Activated naive CD4-positive, alpha-beta T cell treated with anti-CD3 and anti-CD28 coated beads, Interleukin-2, amount 10 ng/mL, durations not matched to agents 7 days and 5 days (primary cell): ENCODE measurements at regions not wholly inside any gene's neighbourhood (a gene's known extent, or its start where the extent isn't known, plus 50 kb on each side); places are given as distances from the start of the nearest gene placed in this dataset.
"Not testable (repeated sequence)": the region's sequence is repeated elsewhere in the genome, so short reads cannot be mapped to it uniquely, and the experiment has no call there.

ENCODE experiments used
- CTCF ChIA-PET: fragments of 350-600 bp; sonication (Branson Sonifier 250); formaldehyde crosslinking; loops from one replicate; lab custom pipeline; 2021; ENCODE audit warnings: antibody characterized with exemption; lab: Charles Lee
- DNase-seq: peaks from one replicate; pipeline ENCODE4 v3.0.0-alpha.2; 2020
- H3K27ac Mint-ChIP-seq: one replicate; pipeline ENCODE4 v1.8.0; 2021; ENCODE audit warnings: mild to moderate bottlenecking, moderate library complexity, mixed read lengths
- H3K27me3 Mint-ChIP-seq: one replicate; pipeline ENCODE4 v1.8.0; 2021; ENCODE audit warnings: mild to moderate bottlenecking, mixed read lengths
- H3K36me3 Mint-ChIP-seq: one replicate; pipeline ENCODE4 v1.8.0; 2021; ENCODE audit warnings: mixed read lengths
- H3K4me1 Mint-ChIP-seq: one replicate; pipeline ENCODE4 v1.8.0; 2021; ENCODE audit warnings: mixed read lengths
- H3K4me3 Mint-ChIP-seq: one replicate; pipeline ENCODE4 v1.8.0; 2021; ENCODE audit warnings: mild to moderate bottlenecking, moderate library complexity, mixed read lengths
- H3K9me3 Mint-ChIP-seq: one replicate; pipeline ENCODE4 v1.8.0; 2021; ENCODE audit warnings: mixed read lengths

GRCh38 chr14:22282417-22282816, 306.6 kb downstream of the DAD1 start:
- CTCF ChIA-PET, result no interaction called here
- H3K27ac Mint-ChIP-seq, result no peak overlapping the region
- no peaks in the 10 kb centered on the region for H3K36me3 Mint-ChIP-seq
- H3K4me1 Mint-ChIP-seq, result peaks cover 2% of the 10 kb centered on the region
- no peak for DNase-seq
- no peaks in the 10 kb centered on the region for H3K27me3 Mint-ChIP-seq
- no peak overlapping the region for H3K4me3 Mint-ChIP-seq
- no peaks in the 10 kb centered on the region for H3K9me3 Mint-ChIP-seq

- CTCF ChIA-PET, result interaction anchor here (1.3 kb wide), 1 partner anchor 57 kb away, joined by 3 read pairs; no protein-coding TSS in a partner anchor
- H3K4me3 Mint-ChIP-seq, result peak overlapping the region; percentile 68
- DNase-seq, H3K4me1 Mint-ChIP-seq, H3K9me3 Mint-ChIP-seq, H3K27me3 Mint-ChIP-seq, H3K36me3 Mint-ChIP-seq: not testable (repeated sequence)
- peak overlapping the region; percentile 86 for H3K27ac Mint-ChIP-seq
These were observed 307.6 kb downstream of the DAD1 start for GRCh38 chr14:22281447-22281874.

GRCh38 chr14:22280497-22281316, 308.3 kb downstream of the DAD1 start:
- CTCF ChIA-PET, result interaction anchor here (1.3 kb wide), 1 partner anchor 57 kb away, joined by 3 read pairs; no protein-coding TSS in a partner anchor
- peak overlapping the region; percentile 68 for H3K4me3 Mint-ChIP-seq
- no peaks in the 10 kb centered on the region for H3K36me3 Mint-ChIP-seq
- peak; percentile 23 for DNase-seq
- no peaks in the 10 kb centered on the region for H3K27me3 Mint-ChIP-seq
- H3K4me1 Mint-ChIP-seq, result peaks cover 2% of the 10 kb centered on the region
- H3K27ac Mint-ChIP-seq, result peak overlapping the region; percentile 86
- H3K9me3 Mint-ChIP-seq, result no peaks in the 10 kb centered on the region

- Mint-ChIP-seq H3K4me1 (peaks cover 2% of the 10 kb centered on the region), H3K9me3 (no peaks in the 10 kb centered on the region), H3K27ac (no peak overlapping the region), H3K27me3 (no peaks in the 10 kb centered on the region), H3K36me3 (no peaks in the 10 kb centered on the region), H3K4me3 (no peak overlapping the region)
- no peak for DNase-seq
- CTCF ChIA-PET, result no interaction called here
These were observed 311.9 kb downstream of the DAD1 start for GRCh38 chr14:22276913-22277816.

- no peak for DNase-seq
- CTCF ChIA-PET, result no interaction called here
- H3K9me3 Mint-ChIP-seq, result no peaks in the 10 kb centered on the region
- H3K27me3 Mint-ChIP-seq, result no peaks in the 10 kb centered on the region
- H3K36me3 Mint-ChIP-seq, result no peaks in the 10 kb centered on the region
- peak overlapping the region; percentile 45 for H3K27ac Mint-ChIP-seq
- no peaks in the 10 kb centered on the region for H3K4me1 Mint-ChIP-seq
- H3K4me3 Mint-ChIP-seq, result peak overlapping the region; percentile 38
These were observed 316.9 kb downstream of the DAD1 start for GRCh38 chr14:22271838-22272799.

GRCh38 chr14:22268875-22269274, 320.1 kb downstream of the DAD1 start:
- no peak for DNase-seq
- peaks cover 8% of the 10 kb centered on the region for H3K4me1 Mint-ChIP-seq
- no peaks in the 10 kb centered on the region for H3K36me3 Mint-ChIP-seq
- peak overlapping the region; percentile 45 for H3K27ac Mint-ChIP-seq
- no peaks in the 10 kb centered on the region for H3K9me3 Mint-ChIP-seq
- CTCF ChIA-PET, result no interaction called here
- no peaks in the 10 kb centered on the region for H3K27me3 Mint-ChIP-seq
- H3K4me3 Mint-ChIP-seq, result no peak overlapping the region

- Mint-ChIP-seq H3K9me3 (no peaks in the 10 kb centered on the region), H3K36me3 (no peaks in the 10 kb centered on the region), H3K27ac (no peak overlapping the region), H3K4me3 (no peak overlapping the region), H3K4me1 (peaks cover 8% of the 10 kb centered on the region), H3K27me3 (no peaks in the 10 kb centered on the region)
- CTCF ChIA-PET, result no interaction called here
- DNase-seq, result no peak
These were observed 322.3 kb downstream of the DAD1 start for GRCh38 chr14:22266683-22267082.

- H3K36me3 Mint-ChIP-seq, result no peaks in the 10 kb centered on the region
- H3K27me3 Mint-ChIP-seq, result no peaks in the 10 kb centered on the region
- H3K4me3 Mint-ChIP-seq, result no peak overlapping the region
- CTCF ChIA-PET, result no interaction called here
- peaks cover 8% of the 10 kb centered on the region for H3K4me1 Mint-ChIP-seq
- no peak for DNase-seq
- no peak overlapping the region for H3K27ac Mint-ChIP-seq
- no peaks in the 10 kb centered on the region for H3K9me3 Mint-ChIP-seq
These were observed 322.9 kb downstream of the DAD1 start for GRCh38 chr14:22266142-22266442.

- no peak for DNase-seq
- H3K27me3 Mint-ChIP-seq, result no peaks in the 10 kb centered on the region
- no peak overlapping the region for H3K4me3 Mint-ChIP-seq
- H3K4me1 Mint-ChIP-seq, result peaks cover 8% of the 10 kb centered on the region
- CTCF ChIA-PET, result no interaction called here
- no peaks in the 10 kb centered on the region for H3K9me3 Mint-ChIP-seq
- no peak overlapping the region for H3K27ac Mint-ChIP-seq
- no peaks in the 10 kb centered on the region for H3K36me3 Mint-ChIP-seq
These were observed 323.5 kb downstream of the DAD1 start for GRCh38 chr14:22265319-22266141.

- Mint-ChIP-seq H3K9me3 (no peaks in the 10 kb centered on the region), H3K4me3 (no peak overlapping the region), H3K27me3 (no peaks in the 10 kb centered on the region), H3K36me3 (no peaks in the 10 kb centered on the region), H3K4me1 (peaks cover 8% of the 10 kb centered on the region), H3K27ac (no peak overlapping the region)
- CTCF ChIA-PET, result no interaction called here
- no peak for DNase-seq
These were observed 324.3 kb downstream of the DAD1 start for GRCh38 chr14:22264759-22265158.

GRCh38 chr14:22263961-22264360, 325.1 kb downstream of the DAD1 start:
- H3K36me3 Mint-ChIP-seq, result no peaks in the 10 kb centered on the region
- no peak overlapping the region for H3K27ac Mint-ChIP-seq
- no peak overlapping the region for H3K4me3 Mint-ChIP-seq
- peaks cover 8% of the 10 kb centered on the region for H3K4me1 Mint-ChIP-seq
- H3K27me3 Mint-ChIP-seq, result no peaks in the 10 kb centered on the region
- H3K9me3 Mint-ChIP-seq, result no peaks in the 10 kb centered on the region
- CTCF ChIA-PET, result no interaction called here
- DNase-seq, result no peak

- CTCF ChIA-PET, result no interaction called here
- Mint-ChIP-seq H3K27me3 (no peaks in the 10 kb centered on the region), H3K36me3 (no peaks in the 10 kb centered on the region)
These were observed 326.1 kb downstream of the DAD1 start for GRCh38 chr14:22262881-22263280.

More at GRCh38 chr14:22262881-22263280, 326.1 kb downstream of the DAD1 start:
- Mint-ChIP-seq H3K9me3 (no peaks in the 10 kb centered on the region), H3K4me3 (no peak overlapping the region), H3K27ac (no peak overlapping the region), H3K4me1 (peaks cover 8% of the 10 kb centered on the region)
- DNase-seq, result no peak
